Stomach (tissue), 8 donors: ENCODE measurements at regions not wholly inside any gene's neighbourhood (a gene's known extent, or its start where the extent isn't known, plus 50 kb on each side); places are given as distances from the start of the nearest gene placed in this dataset.

Source experiments
- DNase-seq, 2 donors: peaks; one replicate each; pipeline versions ENCODE4 v3.0.0 to v3.0.0-alpha.2; 2013 to 2019
- H3K27ac ChIP-seq, 5 donors: fragments of 200-600 bp in 4 of 5; sonication (generic) in 4 of 5; one replicate each; pipeline ENCODE4 v1.5.1; 2013 to 2019; ENCODE audit warnings: mild to moderate bottlenecking in 1 of 5, moderate library complexity in 1 of 5
- H3K27me3 ChIP-seq, 3 donors: fragments of 200-600 bp; sonication (generic); one replicate each; pipeline ENCODE4 v1.5.1; 2017 to 2019; ENCODE audit warnings: mixed run types in 1 of 3
- H3K36me3 ChIP-seq, 4 donors: fragments of 200-600 bp; sonication (generic); 1 replicate in 3 of 4; 2 replicates in 1 of 4; pipeline ENCODE4 v1.5.1; 2016 to 2019
- H3K4me1 ChIP-seq, 4 donors: fragments of 200-600 bp; sonication (generic); one replicate each; pipeline ENCODE4 v1.5.1; 2016 to 2019
- H3K4me3 ChIP-seq, 4 donors: fragments of 200-600 bp; sonication (generic) in 3 of 4; one replicate each; pipeline ENCODE4 v1.5.1; 2016 to 2019; ENCODE audit warnings: mild to moderate bottlenecking in 1 of 4
- H3K9me3 ChIP-seq, 4 donors: fragments of 200-600 bp; sonication (generic); one replicate each; pipeline ENCODE4 v1.5.1; 2016 to 2019
- CTCF ChIP-seq, 7 experiments: fragments of 450-650 bp in 4 of 7; fragments of 200-600 bp in 3 of 7; sonication (generic) in 3 of 7; IDR thresholded peaks; one replicate each; pipeline ENCODE4 v1.5.1; 2016 to 2019; ENCODE audit warnings: antibody characterized with exemption in 7 of 7, control low read depth in 2 of 7, mild to moderate bottlenecking in 1 of 7
- EP300 ChIP-seq: sonication (generic); formaldehyde crosslinking; IDR thresholded peaks from one replicate; pipeline ENCODE4 v1.6.1; 2017; ENCODE audit warnings: antibody characterized with exemption
- POLR2A ChIP-seq, 4 donors: fragments of 450-650 bp; IDR thresholded peaks; one replicate each; pipeline ENCODE4 v1.6.1; 2016; ENCODE audit warnings: antibody characterized with exemption in 4 of 4, control low read depth in 2 of 4, mild to moderate bottlenecking in 1 of 4, moderate library complexity in 1 of 4
- POLR2AphosphoS5 ChIP-seq, 3 donors: sonication (generic); formaldehyde crosslinking; IDR thresholded peaks; one replicate each; pipeline ENCODE4 v1.6.1; 2016; ENCODE audit warnings: antibody characterized with exemption in 3 of 3
- WGBS, 5 donors: extraction: QIAGEN DNeasy Blood & Tissue Kit in 3 of 5; methylation state at CpG; one replicate each; pipeline versions ENCODE4 v1.1.5 to v1.1.7; 2013 to 2018; 5-methylcytosine and 5-hydroxymethylcytosine counted together
- intact Hi-C: fragments of 100-400 bp; cut with DNase I; formaldehyde crosslinking; loops from one replicate; pipeline ENCODE4 v1.15.1; 2023; ENCODE audit warnings: low total_unique reads
- donor health status: healthy with polysubstance abuse.
- donor health status: Bipolar disorder and iron deficiency.
- donor health status: healthy.

GRCh38 chr12:29882846-29883245 is 99.1 kb upstream of the TMTC1 start:
- Histone ChIP-seq H3K4me1 (no peaks in the 10 kb centered on the region), H3K27ac (no peak overlapping the region), H3K9me3 (peaks cover 0 to 12% (median 0%) of the 10 kb centered on the region in 4 donors), H3K27me3 (no peaks in the 10 kb centered on the region), H3K4me3 (no peak overlapping the region), H3K36me3 (no peaks in the 10 kb centered on the region)
- 46 to 52% (median 50%) methylated on average over 2 of the region's 2 CpGs for WGBS, 5 donors
- intact Hi-C loops, result no loop called here
- DNase-seq, result peak in 1 of 2 donors; percentile 10
- no peak for TF ChIP-seq EP300
- TF ChIP-seq CTCF (IDR thresholded peaks at IDR 0.05), result no peak
- TF ChIP-seq POLR2A (IDR thresholded peaks at IDR 0.05), result no peak
- no peak for TF ChIP-seq POLR2AphosphoS5 (IDR thresholded peaks at IDR 0.05)

GRCh38 chr12:29880987-29881386 is 97.2 kb upstream of the TMTC1 start:
- TF ChIP-seq POLR2A (IDR thresholded peaks at IDR 0.05), result no peak
- TF ChIP-seq POLR2AphosphoS5 (IDR thresholded peaks at IDR 0.05), result no peak
- no peak for TF ChIP-seq CTCF (IDR thresholded peaks at IDR 0.05)
- TF ChIP-seq EP300, result no peak
- intact Hi-C loops, result no loop called here
- WGBS, 5 donors, result 67 to 81% (median 74%) methylated on average over 3 of the region's 3 CpGs
- DNase-seq, result no peak
- Histone ChIP-seq H3K9me3 (peaks cover 0 to 28% (median 5%) of the 10 kb centered on the region in 4 donors), H3K36me3 (no peaks in the 10 kb centered on the region), H3K4me3 (no peak overlapping the region), H3K27ac (no peak overlapping the region), H3K4me1 (no peaks in the 10 kb centered on the region), H3K27me3 (no peaks in the 10 kb centered on the region)

DNA sequence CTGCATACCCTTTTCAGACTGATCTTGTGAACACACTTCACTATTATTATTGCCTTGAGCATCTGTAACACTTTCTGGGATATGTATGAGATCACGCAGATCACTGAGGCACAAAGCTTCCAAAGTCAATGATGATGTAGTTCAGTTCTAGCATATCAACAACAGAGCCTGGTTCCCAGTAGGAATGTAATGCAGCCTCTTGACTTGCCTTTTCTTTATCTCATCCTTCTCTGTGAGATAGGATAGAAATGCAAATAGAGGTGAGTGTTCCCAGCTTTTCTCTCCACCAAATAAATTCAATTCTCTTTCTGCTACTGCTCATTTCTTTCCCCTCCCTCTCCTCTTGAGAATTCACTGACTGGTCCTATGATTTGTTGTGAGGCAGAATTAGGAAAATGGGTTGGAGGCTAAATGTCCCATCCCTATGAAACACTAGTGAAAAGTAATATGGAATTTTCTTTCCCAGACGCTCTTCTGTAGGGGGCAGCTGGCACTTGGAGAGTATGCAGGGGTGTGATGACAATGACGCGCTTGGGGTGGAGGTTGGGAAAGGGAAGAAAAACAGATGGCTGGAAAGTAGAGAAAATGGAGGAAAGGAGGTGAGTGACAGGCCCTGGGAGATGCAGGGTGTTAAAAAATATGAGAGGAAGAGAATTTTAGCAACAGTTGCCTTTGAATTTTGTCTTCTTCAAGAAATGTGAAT is 96.0 kb upstream of the TMTC1 start:
- Histone ChIP-seq H3K9me3 (peaks cover 0 to 23% (median 5%) of the 10 kb centered on the region in 4 donors), H3K27ac (no peak overlapping the region), H3K4me3 (no peak overlapping the region), H3K27me3 (no peaks in the 10 kb centered on the region), H3K36me3 (no peaks in the 10 kb centered on the region), H3K4me1 (no peaks in the 10 kb centered on the region)
- WGBS, 5 donors, result 79 to 85% (median 80%) methylated on average over 4 of the region's 4 CpGs
- no peak for TF ChIP-seq CTCF (IDR thresholded peaks at IDR 0.05)
- TF ChIP-seq POLR2A (IDR thresholded peaks at IDR 0.05), result no peak
- intact Hi-C loops, result no loop called here
- no peak for DNase-seq

GRCh38 chr12:29869946-29870345 is 86.2 kb upstream of the TMTC1 start:
- no peaks in the 10 kb centered on the region for H3K4me1 ChIP-seq

More at GRCh38 chr12:29869946-29870345, 86.2 kb upstream of the TMTC1 start:
- Histone ChIP-seq H3K36me3 (no peaks in the 10 kb centered on the region), H3K4me3 (no peak overlapping the region), H3K27me3 (no peaks in the 10 kb centered on the region), H3K9me3 (no peaks in the 10 kb centered on the region), H3K27ac (no peak overlapping the region)
- peak in 1 of 2 donors; percentile 28 for DNase-seq
- WGBS, 5 donors, result 24 to 44% (median 35%) methylated on average over 1 of the region's 1 CpG
- no peak for TF ChIP-seq POLR2AphosphoS5 (IDR thresholded peaks at IDR 0.05)
- no peak for TF ChIP-seq CTCF (IDR thresholded peaks at IDR 0.05)
- TF ChIP-seq POLR2A (IDR thresholded peaks at IDR 0.05), result no peak
- TF ChIP-seq EP300, result no peak
- intact Hi-C loops, result no loop called here
